ENCODE measurements at regions not wholly inside any gene's neighbourhood (a gene's known extent, or its start where the extent isn't known, plus 50 kb on each side); places are given as distances from the start of the nearest gene placed in this dataset.

- no peak for TF ChIP-seq CTCF (IDR thresholded peaks at IDR 0.05)
- TF ChIP-seq POLR2A (IDR thresholded peaks at IDR 0.05), result no peak
- TF ChIP-seq EP300 (IDR thresholded peaks at IDR 0.05; ENCODE audit: low read depth), result no peak
- no peak for TF ChIP-seq POLR2AphosphoS5 (IDR thresholded peaks at IDR 0.05)
These were observed 358.6 kb upstream of the TMTC1 start for GRCh38 chr12:30142301-30142700.
